ENCODE measurements at regions not wholly inside any gene's neighbourhood (a gene's known extent, or its start where the extent isn't known, plus 50 kb on each side); places are given as distances from the start of the nearest gene placed in this dataset.

DNA sequence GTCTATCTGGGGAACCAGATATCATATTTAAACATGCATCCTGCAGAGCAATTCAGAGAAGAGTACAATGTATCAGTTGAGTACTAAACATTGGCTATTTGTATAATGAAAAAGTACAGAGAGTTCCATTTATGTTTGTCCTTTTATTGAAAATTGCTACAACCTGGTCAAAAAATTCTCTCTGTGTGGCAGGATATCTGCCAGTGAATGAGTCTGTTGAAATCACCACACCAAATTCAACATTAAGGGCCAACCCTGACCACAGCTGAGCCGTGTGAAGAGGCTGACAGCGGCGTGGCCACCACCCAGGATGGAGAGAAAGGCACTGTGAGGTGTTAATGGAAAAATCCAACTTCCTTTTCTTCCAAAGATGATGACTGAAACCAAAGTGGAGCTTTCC, 422.7 kb upstream of the PIK3R1 start:
- no peak overlapping the region for H3K56ac ChIP-seq (ENCODE audit: insufficient read length, low read depth, low read length)
- no peak overlapping the region for H2BK120ac ChIP-seq (ENCODE audit: low read depth, low read length, poor library complexity, severe bottlenecking)
- no peaks in the 10 kb centered on the region for H3K9me3 ChIP-seq (ENCODE audit: control insufficient read depth, low read depth, low read length)
- no peaks in the 10 kb centered on the region; the same call in 1 of the 2 replicates for H3K4me1 ChIP-seq (ENCODE audit: insufficient read depth, low read length)
- no peak overlapping the region for H4K5ac ChIP-seq (ENCODE audit: insufficient read length, low read depth, low read length)
- H2BK15ac ChIP-seq (ENCODE audit: low read depth, low read length): no peak overlapping the region
- no peak overlapping the region for H2AK5ac ChIP-seq (ENCODE audit: insufficient read length, low read length)
- peaks cover 0 to 3% of the 10 kb centered on the region in 2 experiments; a peak in 3 of 5 replicates for H3K9me3 Mint-ChIP-seq
- no peak overlapping the region for H2AFZ ChIP-seq (ENCODE audit: low read length)
- H3T11ph ChIP-seq (ENCODE audit: low read length): no peak overlapping the region
- H3K23ac ChIP-seq (ENCODE audit: insufficient read length, low read depth, low read length): no peak overlapping the region
- H3K4me2 ChIP-seq (ENCODE audit: insufficient read depth, insufficient read length, low read length): no peak overlapping the region
- no peaks in the 10 kb centered on the region for H3K23me2 ChIP-seq (ENCODE audit: insufficient read length, low read depth, low read length, poor library complexity, severe bottlenecking)
- H2BK12ac ChIP-seq (ENCODE audit: insufficient read length, low read depth, low read length): no peak overlapping the region
- WGBS (ENCODE audit: extremely low coverage, insufficient read length, low lambda C conversion rate): no CpG with 5 or more reads among the region's 3 CpGs
- no peak overlapping the region for H3K14ac ChIP-seq (ENCODE audit: insufficient read depth, low read length)
- H3K27me3 ChIP-seq (ENCODE audit: insufficient read depth, low read length): no peaks in the 10 kb centered on the region
- no peak overlapping the region for H2BK20ac ChIP-seq (ENCODE audit: low read depth, low read length, poor library complexity, severe bottlenecking)
- no peak for DNase-seq
- H3K4me1 Mint-ChIP-seq: peaks cover 12 to 23% of the 10 kb centered on the region in 2 experiments
- no peak overlapping the region for H3K9ac ChIP-seq (ENCODE audit: extremely low read depth, insufficient read length, low read length)
- peaks cover 0 to under 1% (median 0%) of the 10 kb centered on the region in 3 experiments; a peak in 1 of 7 replicates for H3K36me3 Mint-ChIP-seq (ENCODE audit: insufficient read depth in 1 of 3, low read depth in 3 of 3)
- H4K8ac ChIP-seq (replicated peaks; ENCODE audit: insufficient read length, low read depth, low read length): no peak overlapping the region
- H3K4ac ChIP-seq (ENCODE audit: low read depth, low read length): no peak overlapping the region
- TF ChIP-seq, protein P1, sequence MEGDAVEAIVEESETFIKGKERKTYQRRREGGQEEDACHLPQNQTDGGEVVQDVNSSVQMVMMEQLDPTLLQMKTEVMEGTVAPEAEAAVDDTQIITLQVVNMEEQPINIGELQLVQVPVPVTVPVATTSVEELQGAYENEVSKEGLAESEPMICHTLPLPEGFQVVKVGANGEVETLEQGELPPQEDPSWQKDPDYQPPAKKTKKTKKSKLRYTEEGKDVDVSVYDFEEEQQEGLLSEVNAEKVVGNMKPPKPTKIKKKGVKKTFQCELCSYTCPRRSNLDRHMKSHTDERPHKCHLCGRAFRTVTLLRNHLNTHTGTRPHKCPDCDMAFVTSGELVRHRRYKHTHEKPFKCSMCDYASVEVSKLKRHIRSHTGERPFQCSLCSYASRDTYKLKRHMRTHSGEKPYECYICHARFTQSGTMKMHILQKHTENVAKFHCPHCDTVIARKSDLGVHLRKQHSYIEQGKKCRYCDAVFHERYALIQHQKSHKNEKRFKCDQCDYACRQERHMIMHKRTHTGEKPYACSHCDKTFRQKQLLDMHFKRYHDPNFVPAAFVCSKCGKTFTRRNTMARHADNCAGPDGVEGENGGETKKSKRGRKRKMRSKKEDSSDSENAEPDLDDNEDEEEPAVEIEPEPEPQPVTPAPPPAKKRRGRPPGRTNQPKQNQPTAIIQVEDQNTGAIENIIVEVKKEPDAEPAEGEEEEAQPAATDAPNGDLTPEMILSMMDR (conservative IDR thresholded peaks at IDR 0.05): no peak
- no peak overlapping the region for H3K27ac Mint-ChIP-seq
- H3K4me3 Mint-ChIP-seq: no peak overlapping the region
- no peaks in the 10 kb centered on the region for H3K79me2 ChIP-seq (ENCODE audit: insufficient read depth, low read length)
- H3K79me1 ChIP-seq (ENCODE audit: insufficient read depth, low read depth, low read length, poor library complexity, severe bottlenecking): no peaks in the 10 kb centered on the region
- no peak overlapping the region for H2BK5ac ChIP-seq (ENCODE audit: insufficient read length, low read length)
- no peaks in the 10 kb centered on the region for H4K20me1 ChIP-seq (ENCODE audit: control insufficient read depth, insufficient read depth, insufficient read length)
- H4K91ac ChIP-seq (ENCODE audit: insufficient read length, low read depth, low read length): no peak overlapping the region
- no peak overlapping the region for H3K18ac ChIP-seq (ENCODE audit: insufficient read length, low read depth, low read length)
- no peak overlapping the region for H3K27ac ChIP-seq (ENCODE audit: insufficient read length, low read depth, low read length)
- H3K27me3 Mint-ChIP-seq (ENCODE audit: low read depth): no peaks in the 10 kb centered on the region
